Caco-2 (cell line): ENCODE measurements at regions not wholly inside any gene's neighbourhood (a gene's known extent, or its start where the extent isn't known, plus 50 kb on each side); places are given as distances from the start of the nearest gene placed in this dataset.

Source experiments
- BruUV-seq: library from RNA; stranded (reverse); fragments of 400-500 nt; replicated peaks from 2 replicates; lab custom pipeline; 2021; lab: Mats Ljungman, UMichigan
- CTCF ChIA-PET: fragments of 300-600 bp; sonication (Branson Sonifier 250); formaldehyde crosslinking; loops from one replicate; lab custom pipeline; 2022; ENCODE audit warnings: antibody characterized with exemption; lab: Charles Lee
- POLR2A ChIA-PET: fragments of 300-600 bp; sonication (Branson Sonifier 250); formaldehyde crosslinking; loops from one replicate; lab custom pipeline; 2022; ENCODE audit warnings: antibody characterized with exemption; lab: Charles Lee
- DNase-seq, 2 experiments: peaks; one replicate each; pipeline versions ENCODE4 v3.0.0 to v3.0.0-alpha.2; 2020 to 2022
- H3K27me3 ChIP-seq: replicated peaks from 2 replicates; pipeline ENCODE4 v1.6.0; 2011; ENCODE audit warnings: low read length; ENCODE audit not compliant: control insufficient read depth, insufficient read depth
- H3K36me3 ChIP-seq: 2 replicates; pipeline ENCODE4 v1.5.1; 2011; ENCODE audit warnings: low read length; ENCODE audit not compliant: control insufficient read depth, insufficient read depth
- H3K4me1 ChIP-seq: fragments of 250-450 bp; sonication (Bioruptor Pico); 2 replicates; pipeline ENCODE4 v1.5.1; 2020; ENCODE audit warnings: mild to moderate bottlenecking
- H3K4me3 ChIP-seq: 2 replicates; pipeline ENCODE4 v1.5.1; 2011; ENCODE audit warnings: low read depth, mild to moderate bottlenecking, control low read depth, low read length
- H3K9me3 ChIP-seq: fragments of 250-450 bp; sonication (Bioruptor Pico); 2 replicates; pipeline ENCODE4 v1.5.1; 2020; ENCODE audit warnings: mild to moderate bottlenecking, moderate library complexity
- H3K27ac Mint-ChIP-seq: one replicate; pipeline ENCODE4 v1.8.0; 2022; ENCODE audit warnings: mixed read lengths; ENCODE audit not compliant: unreplicated experiment
- H3K27me3 Mint-ChIP-seq: one replicate; pipeline ENCODE4 v1.8.0; 2022; ENCODE audit warnings: mixed read lengths; ENCODE audit not compliant: insufficient read depth, unreplicated experiment
- H3K36me3 Mint-ChIP-seq: one replicate; pipeline ENCODE4 v1.8.0; 2022; ENCODE audit warnings: mild to moderate bottlenecking, mixed read lengths; ENCODE audit not compliant: insufficient read depth, unreplicated experiment
- H3K4me1 Mint-ChIP-seq: one replicate; pipeline ENCODE4 v1.8.0; 2022; ENCODE audit warnings: low read depth, mixed read lengths; ENCODE audit not compliant: unreplicated experiment
- H3K4me3 Mint-ChIP-seq: one replicate; pipeline ENCODE4 v1.8.0; 2022; ENCODE audit warnings: mild to moderate bottlenecking, moderate library complexity, mixed read lengths; ENCODE audit not compliant: unreplicated experiment
- H3K9me3 Mint-ChIP-seq: one replicate; pipeline ENCODE4 v1.8.0; 2022; ENCODE audit warnings: mixed read lengths; ENCODE audit not compliant: unreplicated experiment
- CTCF ChIP-seq, 2 experiments: fragments of 200-600 bp in 1 of 2; IDR thresholded peaks; 1 replicate in 1 of 2; 2 replicates in 1 of 2; pipeline versions ENCODE4 v1.5.1 to v1.8.0; 2011 to 2022; ENCODE audit warnings: antibody characterized with exemption in 1 of 2, control low read depth in 1 of 2, inconsistent platforms in 1 of 2, low read depth in 1 of 2, low read length in 1 of 2, mild to moderate bottlenecking in 1 of 2, moderate library complexity in 1 of 2; ENCODE audit not compliant: insufficient read depth in 1 of 2, severe bottlenecking in 1 of 2, unreplicated experiment in 1 of 2
- intact Hi-C: fragments of 100-400 bp; cut with micrococcal nuclease; formaldehyde crosslinking; loops from one replicate; pipeline ENCODE4 v1.10.0; 2022; ENCODE audit not compliant: unreplicated experiment

- Mint-ChIP-seq H3K4me3 (no peak overlapping the region), H3K27me3 (no peaks in the 10 kb centered on the region), H3K4me1 (no peaks in the 10 kb centered on the region), H3K36me3 (no peaks in the 10 kb centered on the region), H3K27ac (no peak overlapping the region), H3K9me3 (peaks cover 10% of the 10 kb centered on the region)
- no peaks in the 10 kb centered on the region; the same call in none of the 2 replicates for H3K9me3 ChIP-seq
- BruUV-seq, result no TSS peak
- ChIA-PET CTCF (no interaction called here), POLR2A (no interaction called here)
- no peak overlapping the region for H3K4me3 ChIP-seq
- H3K4me1 ChIP-seq, result no peaks in the 10 kb centered on the region
- no peaks in the 10 kb centered on the region for H3K36me3 ChIP-seq
- TF ChIP-seq CTCF (IDR thresholded peaks at IDR 0.05; ENCODE audit: insufficient read depth in 1 of 2, low read depth in 1 of 2, low read length in 1 of 2, severe bottlenecking in 1 of 2, unreplicated experiment in 1 of 2), result no peak
- no peaks in the 10 kb centered on the region for H3K27me3 ChIP-seq
- intact Hi-C loops, result no loop called here
- no peak for DNase-seq
These were observed 1189.4 kb upstream of the EYS start for GRCh38 chr6:66896415-66896814.

GRCh38 chr6:66883453-66883852, 1176.4 kb upstream of the EYS start:
- intact Hi-C loops, result no loop called here
- CTCF ChIA-PET, result no interaction called here
- POLR2A ChIA-PET, result interaction anchor here (0.6 kb wide), 1 partner anchor 10 kb away, joined by 3 read pairs; no protein-coding TSS in a partner anchor

GRCh38 chr6:66866801-66867200, 1159.8 kb upstream of the EYS start:
- DNase-seq, result no peak
- Histone ChIP-seq H3K4me1 (no peaks in the 10 kb centered on the region), H3K9me3 (no peaks in the 10 kb centered on the region), H3K36me3 (no peaks in the 10 kb centered on the region), H3K4me3 (no peak overlapping the region), H3K27me3 (no peaks in the 10 kb centered on the region)
- H3K27me3 Mint-ChIP-seq, result no peaks in the 10 kb centered on the region
- H3K4me1 Mint-ChIP-seq, result no peaks in the 10 kb centered on the region
- no TSS peak for BruUV-seq
- no peak overlapping the region for H3K27ac Mint-ChIP-seq
- CTCF ChIA-PET, result no interaction called here
- POLR2A ChIA-PET, result no interaction called here
- intact Hi-C loops, result no loop called here
- H3K36me3 Mint-ChIP-seq, result no peaks in the 10 kb centered on the region
- no peak overlapping the region for H3K4me3 Mint-ChIP-seq
- no peak for TF ChIP-seq CTCF (IDR thresholded peaks at IDR 0.05; ENCODE audit: insufficient read depth in 1 of 2, low read depth in 1 of 2, low read length in 1 of 2, severe bottlenecking in 1 of 2, unreplicated experiment in 1 of 2)
- no peaks in the 10 kb centered on the region for H3K9me3 Mint-ChIP-seq

More at GRCh38 chr6:66883453-66883852, 1176.4 kb upstream of the EYS start:
- H3K4me3 Mint-ChIP-seq, result no peak overlapping the region
- TF ChIP-seq CTCF (IDR thresholded peaks at IDR 0.05; ENCODE audit: insufficient read depth in 1 of 2, low read depth in 1 of 2, low read length in 1 of 2, severe bottlenecking in 1 of 2, unreplicated experiment in 1 of 2), result no peak
- H3K4me1 ChIP-seq, result no peaks in the 10 kb centered on the region
- DNase-seq, result no peak
- H3K9me3 Mint-ChIP-seq, result peaks cover 20% of the 10 kb centered on the region
- 0 out of 2 replicates have a peak, but pooled peaks cover 7% of the 10 kb centered on the region for H3K9me3 ChIP-seq
- H3K27me3 Mint-ChIP-seq, result no peaks in the 10 kb centered on the region
- no peak overlapping the region for H3K27ac Mint-ChIP-seq
- no peaks in the 10 kb centered on the region for H3K36me3 Mint-ChIP-seq
- no peaks in the 10 kb centered on the region for H3K27me3 ChIP-seq
- no peaks in the 10 kb centered on the region for H3K36me3 ChIP-seq
- no TSS peak for BruUV-seq
- no peaks in the 10 kb centered on the region for H3K4me1 Mint-ChIP-seq
- H3K4me3 ChIP-seq, result no peak overlapping the region
